Astrocyte (in vitro differentiated cells and primary cell): ENCODE measurements at regions not wholly inside any gene's neighbourhood (a gene's known extent, or its start where the extent isn't known, plus 50 kb on each side); places are given as distances from the start of the nearest gene placed in this dataset.

Experiments
- EZH2 ChIP-seq: IDR thresholded peaks from 2 replicates; pipeline ENCODE4 v1.6.1; 2012; ENCODE audit warnings: mild to moderate bottlenecking, low read length, inconsistent platforms; ENCODE audit not compliant: insufficient read depth
- TF ChIP-seq, protein P1 (sequence below): IDR thresholded peaks from 2 replicates; pipeline ENCODE4 v1.5.1; 2011; ENCODE audit warnings: low read depth, mild to moderate bottlenecking, inconsistent platforms, low read length, moderate library complexity; ENCODE audit not compliant: insufficient read depth

DNA sequence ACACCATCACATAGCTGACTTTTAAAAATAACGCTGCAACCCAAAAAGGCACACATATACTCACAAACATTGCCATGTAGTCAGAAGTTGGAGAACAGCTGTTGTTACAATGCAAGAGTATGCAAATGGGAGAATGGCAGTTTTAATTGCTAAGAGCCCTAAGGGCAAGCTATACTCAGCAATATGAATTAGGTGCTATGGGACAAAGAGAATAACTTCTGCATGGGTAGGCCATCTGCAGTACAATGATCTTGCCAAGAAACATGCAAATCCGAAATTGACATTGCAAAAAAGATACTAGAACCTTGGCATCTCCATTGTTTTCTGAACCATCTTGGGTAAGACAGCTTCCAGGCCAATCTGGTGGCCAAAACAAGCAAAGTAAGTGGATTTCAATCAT is 697.8 kb downstream of the LRRIQ3 start:
- TF ChIP-seq, protein P1, sequence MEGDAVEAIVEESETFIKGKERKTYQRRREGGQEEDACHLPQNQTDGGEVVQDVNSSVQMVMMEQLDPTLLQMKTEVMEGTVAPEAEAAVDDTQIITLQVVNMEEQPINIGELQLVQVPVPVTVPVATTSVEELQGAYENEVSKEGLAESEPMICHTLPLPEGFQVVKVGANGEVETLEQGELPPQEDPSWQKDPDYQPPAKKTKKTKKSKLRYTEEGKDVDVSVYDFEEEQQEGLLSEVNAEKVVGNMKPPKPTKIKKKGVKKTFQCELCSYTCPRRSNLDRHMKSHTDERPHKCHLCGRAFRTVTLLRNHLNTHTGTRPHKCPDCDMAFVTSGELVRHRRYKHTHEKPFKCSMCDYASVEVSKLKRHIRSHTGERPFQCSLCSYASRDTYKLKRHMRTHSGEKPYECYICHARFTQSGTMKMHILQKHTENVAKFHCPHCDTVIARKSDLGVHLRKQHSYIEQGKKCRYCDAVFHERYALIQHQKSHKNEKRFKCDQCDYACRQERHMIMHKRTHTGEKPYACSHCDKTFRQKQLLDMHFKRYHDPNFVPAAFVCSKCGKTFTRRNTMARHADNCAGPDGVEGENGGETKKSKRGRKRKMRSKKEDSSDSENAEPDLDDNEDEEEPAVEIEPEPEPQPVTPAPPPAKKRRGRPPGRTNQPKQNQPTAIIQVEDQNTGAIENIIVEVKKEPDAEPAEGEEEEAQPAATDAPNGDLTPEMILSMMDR = no peak
- TF ChIP-seq EZH2 = no peak
